IPS-20b (cell line): ENCODE measurements at regions not wholly inside any gene's neighbourhood (a gene's known extent, or its start where the extent isn't known, plus 50 kb on each side); places are given as distances from the start of the nearest gene placed in this dataset.

ENCODE experiments used
- H3K27ac ChIP-seq: one replicate; pipeline ENCODE4 v1.5.1; 2013; ENCODE audit warnings: low read length
- H3K27me3 ChIP-seq: 2 replicates; pipeline ENCODE4 v1.6.1; 2013; ENCODE audit warnings: mild to moderate bottlenecking, low read length, inconsistent platforms; ENCODE audit not compliant: insufficient read depth
- H3K36me3 ChIP-seq: 2 replicates; pipeline ENCODE4 v1.6.1; 2013; ENCODE audit warnings: low read depth, mild to moderate bottlenecking, inconsistent platforms, low read length, moderate library complexity; ENCODE audit not compliant: insufficient read depth
- H3K4me1 ChIP-seq: 2 replicates; pipeline ENCODE4 v1.6.1; 2013; ENCODE audit warnings: mild to moderate bottlenecking, control low read depth, inconsistent platforms, low read length, moderate library complexity; ENCODE audit not compliant: insufficient read depth
- H3K4me3 ChIP-seq: 2 replicates; pipeline ENCODE4 v1.5.1; 2013; ENCODE audit warnings: mild to moderate bottlenecking, low read length, inconsistent platforms
- H3K9ac ChIP-seq: 2 replicates; pipeline ENCODE4 v1.6.1; 2013; ENCODE audit warnings: low read depth, mild to moderate bottlenecking, inconsistent platforms, low read length, moderate library complexity
- H3K9me3 ChIP-seq: 2 replicates; pipeline ENCODE4 v1.6.1; 2013; ENCODE audit warnings: mild to moderate bottlenecking, low read depth, low read length, inconsistent platforms; ENCODE audit not compliant: insufficient read depth

- Histone ChIP-seq H3K27me3 (no peaks in the 10 kb centered on the region), H3K4me3 (no peak overlapping the region), H3K9ac (no peak overlapping the region), H3K36me3 (no peaks in the 10 kb centered on the region), H3K9me3 (no peaks in the 10 kb centered on the region), H3K27ac (no peak overlapping the region), H3K4me1 (no peaks in the 10 kb centered on the region)
These were observed 1539.8 kb upstream of the PIK3C3 start for GRCh38 chr18:40415176-40415791.

DNA sequence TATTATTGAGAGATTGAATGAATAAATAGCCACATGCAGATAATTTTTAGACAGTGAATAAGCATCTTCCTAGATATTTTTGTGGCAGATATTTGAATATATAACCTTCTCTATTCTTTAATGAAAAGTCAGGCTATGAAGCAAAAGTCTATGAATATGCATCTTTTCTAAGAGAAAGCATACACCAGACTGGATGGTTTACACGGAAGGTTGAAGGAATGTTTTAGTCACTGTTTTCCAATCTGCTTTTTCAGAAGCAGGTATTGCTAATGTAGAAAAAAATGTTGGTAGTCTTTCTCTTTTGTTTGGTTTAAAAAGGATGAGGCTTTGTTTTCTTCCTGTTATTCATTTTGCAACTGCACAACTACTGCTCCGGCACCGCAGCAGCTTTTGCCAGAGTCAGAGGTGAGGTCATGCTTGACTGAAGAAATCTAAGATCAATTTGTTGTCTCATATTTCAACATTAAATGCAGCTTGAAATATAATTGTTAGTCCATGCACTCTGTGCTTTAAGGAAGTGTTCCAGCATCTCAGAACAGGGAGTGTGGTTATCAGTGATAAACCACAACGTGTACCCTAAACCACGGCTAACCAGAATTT, 1540.8 kb upstream of the PIK3C3 start:
- Histone ChIP-seq H3K4me3 (no peak overlapping the region), H3K36me3 (no peaks in the 10 kb centered on the region), H3K9ac (no peak overlapping the region), H3K4me1 (no peaks in the 10 kb centered on the region), H3K9me3 (no peaks in the 10 kb centered on the region), H3K27ac (no peak overlapping the region), H3K27me3 (no peaks in the 10 kb centered on the region)

DNA sequence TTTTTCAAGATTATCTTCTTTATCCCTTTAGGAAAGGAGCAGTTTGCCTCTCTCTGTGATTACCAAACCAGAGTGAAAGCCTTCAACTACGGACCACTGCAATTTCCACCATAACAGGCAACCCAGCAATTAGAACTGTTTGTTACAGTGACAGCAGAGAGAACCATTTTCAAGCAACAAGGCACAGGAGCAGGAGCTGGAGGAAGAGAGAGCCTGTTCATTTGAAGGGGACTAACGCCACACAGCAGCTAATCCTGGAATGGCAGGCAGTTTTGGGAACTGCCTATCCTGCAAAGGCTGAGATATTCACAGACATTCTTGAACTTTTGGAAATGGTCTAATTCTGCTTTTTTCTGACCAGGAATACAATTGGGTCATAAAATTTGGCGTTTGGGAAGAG, 1541.9 kb upstream of the PIK3C3 start:
- Histone ChIP-seq H3K27ac (no peak overlapping the region), H3K9me3 (no peaks in the 10 kb centered on the region), H3K4me1 (no peaks in the 10 kb centered on the region), H3K36me3 (no peaks in the 10 kb centered on the region), H3K9ac (no peak overlapping the region), H3K27me3 (no peaks in the 10 kb centered on the region), H3K4me3 (no peak overlapping the region)

GRCh38 chr18:40412410-40412809, 1542.6 kb upstream of the PIK3C3 start:
- no peak overlapping the region for H3K9ac ChIP-seq
- no peaks in the 10 kb centered on the region for H3K27me3 ChIP-seq
- H3K9me3 ChIP-seq = no peaks in the 10 kb centered on the region
- H3K27ac ChIP-seq = no peak overlapping the region
- no peaks in the 10 kb centered on the region for H3K4me1 ChIP-seq
- no peak overlapping the region for H3K4me3 ChIP-seq
- H3K36me3 ChIP-seq = no peaks in the 10 kb centered on the region

DNA sequence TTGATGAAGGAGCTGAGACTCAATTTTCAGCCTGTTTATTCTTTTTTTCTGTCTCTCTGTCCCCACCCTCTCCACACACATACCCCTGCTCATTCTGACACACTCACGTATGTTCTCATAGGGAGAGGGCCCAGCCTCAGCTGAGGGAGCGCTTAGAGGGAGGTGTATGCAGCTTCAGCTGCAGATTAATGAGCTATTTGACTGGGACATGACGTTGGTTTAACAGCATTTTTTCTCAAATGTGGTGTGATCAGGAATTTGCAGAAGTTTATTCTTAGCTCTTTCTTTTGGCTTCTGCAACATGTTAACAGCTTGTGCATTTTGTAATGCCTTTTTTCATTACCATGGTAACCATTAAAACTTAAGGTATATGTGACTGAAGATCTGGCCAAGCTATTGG, 1547.1 kb upstream of the PIK3C3 start:
- Histone ChIP-seq H3K9me3 (no peaks in the 10 kb centered on the region), H3K4me3 (no peak overlapping the region), H3K27me3 (no peaks in the 10 kb centered on the region), H3K4me1 (no peaks in the 10 kb centered on the region), H3K9ac (no peak overlapping the region), H3K27ac (no peak overlapping the region), H3K36me3 (no peaks in the 10 kb centered on the region)

DNA sequence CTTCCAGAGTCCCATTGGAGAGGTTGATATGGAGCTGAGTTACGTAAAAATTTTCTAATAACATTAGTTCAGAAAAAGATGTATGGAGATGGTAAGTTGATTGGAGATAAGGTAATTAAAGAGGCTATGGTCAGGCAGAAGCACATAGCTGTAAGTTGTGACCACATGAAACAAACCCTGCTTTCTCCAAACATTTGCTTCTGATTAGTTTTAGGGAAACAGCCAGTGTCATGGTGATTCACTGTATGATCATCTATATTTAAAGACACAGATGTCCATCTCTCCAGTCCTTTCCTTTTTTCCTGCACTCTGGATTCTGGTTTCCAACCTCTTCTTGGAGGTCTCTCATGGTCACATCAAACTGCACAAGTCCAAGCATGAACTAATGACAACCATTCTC, 1550.8 kb upstream of the PIK3C3 start:
- H3K9me3 ChIP-seq = no peaks in the 10 kb centered on the region
- H3K4me1 ChIP-seq = no peaks in the 10 kb centered on the region
- no peak overlapping the region for H3K9ac ChIP-seq
- no peaks in the 10 kb centered on the region for H3K36me3 ChIP-seq
- no peak overlapping the region for H3K27ac ChIP-seq
- no peak overlapping the region for H3K4me3 ChIP-seq
- no peaks in the 10 kb centered on the region for H3K27me3 ChIP-seq

- Histone ChIP-seq H3K27ac (no peak overlapping the region), H3K9ac (no peak overlapping the region), H3K4me3 (no peak overlapping the region), H3K9me3 (no peaks in the 10 kb centered on the region), H3K36me3 (no peaks in the 10 kb centered on the region), H3K27me3 (no peaks in the 10 kb centered on the region), H3K4me1 (no peaks in the 10 kb centered on the region)
These were observed 1553.0 kb upstream of the PIK3C3 start for GRCh38 chr18:40402052-40402451.

GRCh38 chr18:40388121-40388520, 1566.9 kb upstream of the PIK3C3 start:
- Histone ChIP-seq H3K36me3 (no peaks in the 10 kb centered on the region), H3K9ac (no peak overlapping the region), H3K4me1 (no peaks in the 10 kb centered on the region), H3K4me3 (no peak overlapping the region), H3K27ac (no peak overlapping the region), H3K27me3 (no peaks in the 10 kb centered on the region), H3K9me3 (no peaks in the 10 kb centered on the region)

- Histone ChIP-seq H3K9ac (no peak overlapping the region), H3K27me3 (no peaks in the 10 kb centered on the region), H3K36me3 (no peaks in the 10 kb centered on the region), H3K4me1 (no peaks in the 10 kb centered on the region), H3K9me3 (no peaks in the 10 kb centered on the region), H3K27ac (no peak overlapping the region), H3K4me3 (no peak overlapping the region)
These were observed 1567.8 kb upstream of the PIK3C3 start for GRCh38 chr18:40387130-40387787.

DNA sequence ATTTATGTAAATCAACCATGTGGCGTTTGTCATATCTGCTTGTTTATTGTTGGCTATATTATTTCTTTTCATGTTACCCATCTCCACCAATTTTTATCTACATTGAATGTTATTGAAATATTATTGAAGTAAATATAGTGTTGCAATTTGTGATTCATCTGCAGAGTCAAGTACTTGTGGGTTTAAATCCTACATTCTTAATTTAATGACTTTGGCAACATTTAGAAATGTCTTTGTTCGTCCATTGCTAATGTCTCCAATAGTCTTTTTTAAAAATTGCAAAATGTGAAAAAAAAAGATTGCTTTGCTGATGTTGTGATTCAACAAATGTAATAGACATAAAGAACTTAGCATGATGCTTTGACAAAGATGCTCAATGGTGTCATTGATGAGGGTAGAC, 1572.8 kb upstream of the PIK3C3 start:
- no peaks in the 10 kb centered on the region for H3K4me1 ChIP-seq
- no peak overlapping the region for H3K27ac ChIP-seq
- no peaks in the 10 kb centered on the region for H3K9me3 ChIP-seq
- no peak overlapping the region for H3K4me3 ChIP-seq
- H3K27me3 ChIP-seq = no peaks in the 10 kb centered on the region
- no peak overlapping the region for H3K9ac ChIP-seq
- H3K36me3 ChIP-seq = no peaks in the 10 kb centered on the region

DNA sequence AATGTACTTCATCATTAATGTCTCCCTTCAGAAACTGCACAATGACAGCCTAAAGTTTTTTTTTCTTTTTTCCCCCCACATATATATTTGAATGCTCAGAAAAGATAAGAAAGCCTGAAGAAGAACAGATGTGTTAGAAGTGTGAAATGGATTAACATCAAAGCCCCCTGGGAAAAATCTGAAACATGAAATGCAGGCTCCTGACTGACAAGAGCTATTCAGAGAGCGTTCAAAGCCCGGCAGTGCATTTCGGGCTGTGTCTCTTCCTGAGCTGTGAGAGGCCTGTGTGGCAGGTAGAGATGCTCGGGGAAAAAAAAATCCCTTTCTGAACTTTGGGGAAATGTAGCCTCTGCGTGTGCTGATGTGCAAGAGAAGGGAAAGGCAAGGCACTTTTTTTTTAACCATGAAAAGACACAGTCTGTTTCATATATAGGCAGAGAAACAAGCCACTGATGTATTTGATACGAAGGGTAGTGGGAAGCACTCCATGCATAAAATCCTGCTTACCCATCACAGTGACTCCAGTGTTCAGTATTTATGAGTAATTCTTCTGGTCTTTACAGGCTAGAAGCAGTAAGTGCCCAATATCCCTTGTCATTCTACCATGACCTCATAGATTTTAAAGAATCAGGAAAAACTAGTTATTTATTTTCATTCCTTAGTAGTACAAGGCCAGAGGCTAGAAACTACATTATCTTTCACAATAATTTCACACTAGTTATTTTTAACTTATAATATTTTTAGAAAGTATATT, 1574.2 kb upstream of the PIK3C3 start:
- Histone ChIP-seq H3K27ac (no peak overlapping the region), H3K4me1 (no peaks in the 10 kb centered on the region), H3K4me3 (no peak overlapping the region), H3K36me3 (no peaks in the 10 kb centered on the region), H3K9me3 (no peaks in the 10 kb centered on the region), H3K9ac (no peak overlapping the region), H3K27me3 (no peaks in the 10 kb centered on the region)

DNA sequence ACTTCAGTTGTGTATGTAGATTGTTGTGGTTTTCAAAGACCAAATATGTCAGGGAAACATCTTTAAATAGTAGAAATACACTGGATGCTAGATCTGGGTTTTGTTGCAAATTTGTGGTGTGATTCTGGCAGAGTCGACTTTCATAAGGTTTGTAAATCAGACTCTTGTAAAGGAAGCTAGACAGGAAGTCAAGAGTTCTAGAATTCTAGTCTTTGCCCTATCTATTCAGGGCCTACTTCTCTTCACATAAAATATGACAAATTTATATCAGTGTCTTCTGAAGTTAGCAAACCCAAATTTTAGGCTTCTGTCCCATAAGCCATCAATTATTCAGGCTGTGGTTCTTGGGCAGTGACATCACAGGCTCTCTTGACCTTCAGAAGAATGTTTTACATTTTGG, 1579.2 kb upstream of the PIK3C3 start:
- H3K9ac ChIP-seq = no peak overlapping the region
- H3K4me3 ChIP-seq = no peak overlapping the region
- H3K27ac ChIP-seq = no peak overlapping the region
- H3K27me3 ChIP-seq = no peaks in the 10 kb centered on the region
- H3K36me3 ChIP-seq = no peaks in the 10 kb centered on the region
- H3K4me1 ChIP-seq = no peaks in the 10 kb centered on the region
- H3K9me3 ChIP-seq = no peaks in the 10 kb centered on the region
